Jurkat, Clone E6-1 (cell line): ENCODE measurements at regions not wholly inside any gene's neighbourhood (a gene's known extent, or its start where the extent isn't known, plus 50 kb on each side); places are given as distances from the start of the nearest gene placed in this dataset.

ENCODE experiments used
- DNase-seq: peaks from one replicate; pipeline ENCODE4 v3.0.0-alpha.2; 2011; ENCODE audit warnings: low read depth, low spot score
- H3K4me3 ChIP-seq: 2 replicates; pipeline ENCODE4 v1.5.1; 2011; ENCODE audit warnings: mild to moderate bottlenecking, low read length, control low read depth, moderate library complexity

GRCh38 chr18:72692086-72692485 lies 147.9 kb upstream of the CBLN2 start:
- no peak overlapping the region for H3K4me3 ChIP-seq
- no peak for DNase-seq

- DNase-seq: no peak
- H3K4me3 ChIP-seq: no peak overlapping the region
These were observed 143.6 kb upstream of the CBLN2 start for GRCh38 chr18:72687736-72688135.

- no peak for DNase-seq
These were observed 131.3 kb upstream of the CBLN2 start for GRCh38 chr18:72675394-72675793.

GRCh38 chr18:72674710-72675109 lies 130.6 kb upstream of the CBLN2 start:
- H3K4me3 ChIP-seq: no peak overlapping the region
- DNase-seq: no peak

More at GRCh38 chr18:72675394-72675793, 131.3 kb upstream of the CBLN2 start:
- H3K4me3 ChIP-seq: no peak overlapping the region

GRCh38 chr18:72673242-72673641 lies 129.1 kb upstream of the CBLN2 start:
- no peak overlapping the region for H3K4me3 ChIP-seq
- DNase-seq: no peak

- no peak overlapping the region for H3K4me3 ChIP-seq
- DNase-seq: peak; percentile 43
These were observed 128.4 kb upstream of the CBLN2 start for GRCh38 chr18:72672364-72673184.

- no peak overlapping the region for H3K4me3 ChIP-seq
- DNase-seq: no peak
These were observed 123.8 kb upstream of the CBLN2 start for GRCh38 chr18:72667932-72668331.

- peak; percentile 73 for DNase-seq
These were observed 109.0 kb upstream of the CBLN2 start for GRCh38 chr18:72652990-72653593.

GRCh38 chr18:72651033-72651432 lies 106.9 kb upstream of the CBLN2 start:
- no peak for DNase-seq
- H3K4me3 ChIP-seq: no peak overlapping the region

More at GRCh38 chr18:72652990-72653593, 109.0 kb upstream of the CBLN2 start:
- no peak overlapping the region for H3K4me3 ChIP-seq

GRCh38 chr18:72648481-72648960 lies 104.4 kb upstream of the CBLN2 start:
- H3K4me3 ChIP-seq: no peak overlapping the region
- no peak for DNase-seq

GRCh38 chr18:72648079-72648478 lies 103.9 kb upstream of the CBLN2 start:
- DNase-seq: no peak

GRCh38 chr18:72640557-72640956 lies 96.4 kb upstream of the CBLN2 start:
- H3K4me3 ChIP-seq: no peak overlapping the region
- no peak for DNase-seq

More at GRCh38 chr18:72648079-72648478, 103.9 kb upstream of the CBLN2 start:
- no peak overlapping the region for H3K4me3 ChIP-seq

GRCh38 chr18:72638376-72638775 lies 94.2 kb upstream of the CBLN2 start:
- no peak for DNase-seq
- no peak overlapping the region for H3K4me3 ChIP-seq

GRCh38 chr18:72637721-72638120 lies 93.6 kb upstream of the CBLN2 start:
- H3K4me3 ChIP-seq: no peak overlapping the region
- no peak for DNase-seq

- DNase-seq: no peak
- no peak overlapping the region for H3K4me3 ChIP-seq
These were observed 93.2 kb upstream of the CBLN2 start for GRCh38 chr18:72637299-72637698.

GRCh38 chr18:72636611-72637010 lies 92.5 kb upstream of the CBLN2 start:
- no peak for DNase-seq
- no peak overlapping the region for H3K4me3 ChIP-seq

- H3K4me3 ChIP-seq: no peak overlapping the region
- DNase-seq: no peak
These were observed 90.4 kb upstream of the CBLN2 start for GRCh38 chr18:72634500-72634899.

- no peak for DNase-seq
- no peak overlapping the region for H3K4me3 ChIP-seq
These were observed 86.8 kb upstream of the CBLN2 start for GRCh38 chr18:72630991-72631390.

GRCh38 chr18:72623444-72623843 lies 79.3 kb upstream of the CBLN2 start:
- no peak for DNase-seq
- H3K4me3 ChIP-seq: no peak overlapping the region

- DNase-seq: no peak
- H3K4me3 ChIP-seq: no peak overlapping the region
These were observed 69.4 kb upstream of the CBLN2 start for GRCh38 chr18:72613534-72613930.
